K562 (cell line): ENCODE measurements at regions not wholly inside any gene's neighbourhood (a gene's known extent, or its start where the extent isn't known, plus 50 kb on each side); places are given as distances from the start of the nearest gene placed in this dataset.

Experiments used
- ARID1B ChIP-seq: fragments of 450-650 bp; IDR thresholded peaks from 2 replicates; pipeline ENCODE4 v1.6.1; 2016; ENCODE audit warnings: antibody characterized with exemption, mild to moderate bottlenecking, inconsistent platforms
- ATF1 ChIP-seq, 2 experiments: fragments of 450-650 bp in 1 of 2; IDR thresholded peaks; 2 replicates each; pipeline ENCODE4 v1.6.1; 2016; ENCODE audit warnings: missing compliant biosample characterization in 1 of 2, missing genetic modification characterization in 1 of 2
- BCL6 ChIP-seq: fragments of 250-450 bp; sonication (Bioruptor Pico); IDR thresholded peaks from 2 replicates; pipeline ENCODE4 v1.4.0; 2020
- CEBPB ChIP-seq: fragments of 450-650 bp; IDR thresholded peaks from 2 replicates; pipeline ENCODE4 v1.6.1; 2016; ENCODE audit warnings: missing genetic modification characterization, missing compliant biosample characterization
- CEBPG ChIP-seq, 3 experiments: fragments of 200-800 bp in 1 of 3; sonication (Bioruptor generic) in 1 of 3; sonication (generic) in 1 of 3; formaldehyde crosslinking in 1 of 3; IDR thresholded peaks in 2 of 3; conservative IDR thresholded peaks in 1 of 3; 2 replicates each; pipeline versions ENCODE4 v1.6.1 to v1.8.0; 2016 to 2022; ENCODE audit warnings: missing compliant biosample characterization in 2 of 3, missing genetic modification characterization in 2 of 3, mild to moderate bottlenecking in 1 of 3, missing genetic modification reagents in 1 of 3
- CREBBP ChIP-seq: IDR thresholded peaks from one replicate; pipeline ENCODE4 v1.6.1; 2012; ENCODE audit warnings: low read depth, mild to moderate bottlenecking, control low read depth, inconsistent platforms, low read length
- CTBP1 ChIP-seq: fragments of 450-650 bp; IDR thresholded peaks from 2 replicates; pipeline ENCODE4 v1.6.1; 2016; ENCODE audit warnings: borderline replicate concordance
- DIDO1 ChIP-seq: fragments of 450-650 bp; IDR thresholded peaks from 2 replicates; pipeline ENCODE4 v1.6.1; 2016; ENCODE audit warnings: low read depth, missing biosample characterization, missing genetic modification characterization
- DMBX1 ChIP-seq: fragments of 250-450 bp; sonication (Bioruptor Pico); IDR thresholded peaks from 2 replicates; pipeline ENCODE4 v1.8.0; 2022; ENCODE audit warnings: inconsistent platforms, mild to moderate bottlenecking, moderate library complexity, borderline replicate concordance
- ELF1 ChIP-seq: fragments of 200-800 bp; sonication (Bioruptor generic); IDR thresholded peaks from 2 replicates; pipeline ENCODE4 v1.6.1; 2016; ENCODE audit warnings: missing genetic modification characterization, missing compliant biosample characterization
- EZH2 ChIP-seq: IDR thresholded peaks from 2 replicates; pipeline ENCODE4 v1.6.1; 2012; ENCODE audit warnings: low read depth, mild to moderate bottlenecking, inconsistent platforms, low read length, borderline replicate concordance
- FOXM1 ChIP-seq, 2 experiments: fragments of 450-650 bp in 1 of 2; sonication (generic) in 1 of 2; formaldehyde crosslinking in 1 of 2; IDR thresholded peaks; 2 replicates each; pipeline versions ENCODE4 v1.6.1 to v1.9.0; 2017 to 2022; ENCODE audit warnings: low read depth in 2 of 2, mild to moderate bottlenecking in 2 of 2, missing genetic modification reagents in 1 of 2, moderate library complexity in 1 of 2
- HDAC1 ChIP-seq, 2 experiments: fragments of 450-650 bp; IDR thresholded peaks; 2 replicates each; pipeline ENCODE4 v1.6.1; 2016 to 2017; ENCODE audit warnings: inconsistent platforms in 1 of 2, mild to moderate bottlenecking in 1 of 2, moderate library complexity in 1 of 2
- HDGF ChIP-seq: fragments of 450-650 bp; IDR thresholded peaks from 2 replicates; pipeline ENCODE4 v1.6.1; 2016
- HEY1 ChIP-seq: fragments of 250-450 bp; sonication (Bioruptor Pico); IDR thresholded peaks from 2 replicates; pipeline ENCODE4 v1.5.0; 2020; ENCODE audit warnings: mild to moderate bottlenecking, moderate library complexity, borderline replicate concordance
- HNRNPK ChIP-seq: fragments of 200-400 bp; formaldehyde crosslinking; IDR thresholded peaks from one replicate; pipeline ENCODE4 v1.6.1; 2018; ENCODE audit warnings: mild to moderate bottlenecking, low read depth, low read length; ENCODE audit not compliant: poor library complexity, severe bottlenecking
- IRF2 ChIP-seq: sonication (generic); formaldehyde crosslinking; IDR thresholded peaks from 2 replicates; pipeline ENCODE4 v1.8.1; 2022; ENCODE audit warnings: mild to moderate bottlenecking, missing genetic modification reagents
- KLF16 ChIP-seq: IDR thresholded peaks from 2 replicates; pipeline ENCODE4 v1.6.1; 2016; ENCODE audit warnings: antibody characterized with exemption
- NCOR1 ChIP-seq: fragments of 450-650 bp; IDR thresholded peaks from 2 replicates; pipeline ENCODE4 v1.6.1; 2016; ENCODE audit warnings: mild to moderate bottlenecking, moderate library complexity
- PTTG1 ChIP-seq: fragments of 450-650 bp; IDR thresholded peaks from 2 replicates; pipeline ENCODE4 v1.6.1; 2016; ENCODE audit warnings: low read depth, mild to moderate bottlenecking, missing genetic modification characterization, missing compliant biosample characterization
- RFX7 ChIP-seq: fragments of 250-450 bp; sonication (Bioruptor Pico); IDR thresholded peaks from 2 replicates; pipeline ENCODE4 v1.5.1; 2021; ENCODE audit warnings: mild to moderate bottlenecking
- RNF2 ChIP-seq: sonication (generic); IDR thresholded peaks from 2 replicates; pipeline ENCODE4 v1.6.1; 2016
- SMAD4 ChIP-seq: fragments of 250-450 bp; sonication (Bioruptor Pico); conservative IDR thresholded peaks from 2 replicates; pipeline ENCODE4 v1.8.0; 2021; ENCODE audit warnings: inconsistent platforms, mild to moderate bottlenecking, moderate library complexity
- SMARCE1 ChIP-seq: fragments of 450-650 bp; IDR thresholded peaks from 2 replicates; pipeline ENCODE4 v1.7.1; 2016; ENCODE audit warnings: mild to moderate bottlenecking
- STAT5A ChIP-seq: IDR thresholded peaks from 2 replicates; pipeline ENCODE4 v1.6.1; 2012; ENCODE audit warnings: low read length, inconsistent platforms, borderline replicate concordance
- TAL1 ChIP-seq: fragments of 450-650 bp; IDR thresholded peaks from 2 replicates; pipeline ENCODE4 v1.6.1; 2016; ENCODE audit warnings: mild to moderate bottlenecking
- ZNF143 ChIP-seq: sonication (generic); formaldehyde crosslinking; IDR thresholded peaks from 2 replicates; pipeline ENCODE4 v1.9.0; 2022; ENCODE audit warnings: mild to moderate bottlenecking, missing genetic modification reagents
- ZNF217 ChIP-seq: sonication (generic); formaldehyde crosslinking; IDR thresholded peaks from 2 replicates; pipeline ENCODE4 v1.8.0; 2022; ENCODE audit warnings: mild to moderate bottlenecking, missing genetic modification reagents
- ZNF766 ChIP-seq: fragments of 200-800 bp; sonication (Bioruptor generic); conservative IDR thresholded peaks from 2 replicates; pipeline ENCODE4 v1.6.1; 2016; ENCODE audit warnings: missing genetic modification characterization, missing compliant biosample characterization
- TF ChIP-seq, protein P1 (sequence below): sonication (generic); formaldehyde crosslinking; IDR thresholded peaks from 2 replicates; pipeline ENCODE4 v1.8.0; 2022; ENCODE audit warnings: mild to moderate bottlenecking, missing genetic modification reagents
- TF ChIP-seq, protein P2 (sequence below): fragments of 450-650 bp; formaldehyde crosslinking; IDR thresholded peaks from 2 replicates; pipeline ENCODE4 v1.4.0; 2020; ENCODE audit warnings: mild to moderate bottlenecking, moderate library complexity

DNA sequence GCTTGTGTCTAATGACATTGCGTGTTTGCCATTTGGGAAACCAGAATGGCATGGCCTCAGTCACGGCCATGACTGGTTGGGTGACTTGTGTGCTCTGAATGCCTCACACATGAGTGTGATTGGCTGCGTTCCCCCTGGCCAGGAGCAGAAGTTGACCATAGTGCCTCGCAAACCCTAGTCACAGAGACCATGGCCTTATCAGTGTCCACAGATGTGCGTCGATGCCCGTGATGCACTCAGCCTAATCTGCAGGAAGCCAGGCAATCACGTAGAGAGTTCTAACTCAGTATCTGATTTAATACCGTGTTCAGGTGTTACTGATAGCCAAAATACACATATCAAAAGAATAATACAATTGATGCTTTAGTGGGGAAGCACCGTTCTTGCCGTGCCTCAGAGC, 64.0 kb downstream of the BOLA3 start (continued):
- TF ChIP-seq, protein P1, sequence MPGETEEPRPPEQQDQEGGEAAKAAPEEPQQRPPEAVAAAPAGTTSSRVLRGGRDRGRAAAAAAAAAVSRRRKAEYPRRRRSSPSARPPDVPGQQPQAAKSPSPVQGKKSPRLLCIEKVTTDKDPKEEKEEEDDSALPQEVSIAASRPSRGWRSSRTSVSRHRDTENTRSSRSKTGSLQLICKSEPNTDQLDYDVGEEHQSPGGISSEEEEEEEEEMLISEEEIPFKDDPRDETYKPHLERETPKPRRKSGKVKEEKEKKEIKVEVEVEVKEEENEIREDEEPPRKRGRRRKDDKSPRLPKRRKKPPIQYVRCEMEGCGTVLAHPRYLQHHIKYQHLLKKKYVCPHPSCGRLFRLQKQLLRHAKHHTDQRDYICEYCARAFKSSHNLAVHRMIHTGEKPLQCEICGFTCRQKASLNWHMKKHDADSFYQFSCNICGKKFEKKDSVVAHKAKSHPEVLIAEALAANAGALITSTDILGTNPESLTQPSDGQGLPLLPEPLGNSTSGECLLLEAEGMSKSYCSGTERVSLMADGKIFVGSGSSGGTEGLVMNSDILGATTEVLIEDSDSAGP (CRISPR knock-in tag): no peak
- TF ChIP-seq STAT5A: peak; percentile 86
- no peak for TF ChIP-seq CEBPG (CRISPR knock-in tag; IDR thresholded peaks at IDR 0.05)
- no peak for TF ChIP-seq CEBPG (tag; conservative IDR thresholded peaks at IDR 0.05 in 1 of 2, IDR thresholded peaks at IDR 0.05 in 1 of 2)
- no peak for TF ChIP-seq ZNF217 (CRISPR knock-in tag)
- no peak for TF ChIP-seq HNRNPK
- TF ChIP-seq HEY1: no peak
- no peak for TF ChIP-seq ATF1 (CRISPR knock-in tag; IDR thresholded peaks at IDR 0.05)
- TF ChIP-seq ATF1 (tag; IDR thresholded peaks at IDR 0.05): peak; percentile 79
- peak; percentile 93 for TF ChIP-seq TAL1
- TF ChIP-seq DMBX1 (CRISPR knock-in tag): no peak
- no peak for TF ChIP-seq RNF2
- TF ChIP-seq SMAD4: peak; percentile 46; the same call in 1 of the 2 replicates
- TF ChIP-seq DIDO1 (tag): no peak
- no peak for TF ChIP-seq CREBBP
- TF ChIP-seq HDGF: no peak
- peak; percentile 91 for TF ChIP-seq NCOR1
- no peak for TF ChIP-seq CEBPB (tag)
- TF ChIP-seq FOXM1 (IDR thresholded peaks at IDR 0.05; ENCODE audit: low read depth): peak; percentile 83
- TF ChIP-seq FOXM1 (CRISPR knock-in tag; IDR thresholded peaks at IDR 0.05; ENCODE audit: low read depth): no peak
- peak in 1 of 2 experiments; percentile 84; a peak in 2 of 4 replicates for TF ChIP-seq HDAC1 (IDR thresholded peaks at IDR 0.05)
- no peak for TF ChIP-seq RFX7 (CRISPR knock-in tag)
- TF ChIP-seq, protein P2, sequence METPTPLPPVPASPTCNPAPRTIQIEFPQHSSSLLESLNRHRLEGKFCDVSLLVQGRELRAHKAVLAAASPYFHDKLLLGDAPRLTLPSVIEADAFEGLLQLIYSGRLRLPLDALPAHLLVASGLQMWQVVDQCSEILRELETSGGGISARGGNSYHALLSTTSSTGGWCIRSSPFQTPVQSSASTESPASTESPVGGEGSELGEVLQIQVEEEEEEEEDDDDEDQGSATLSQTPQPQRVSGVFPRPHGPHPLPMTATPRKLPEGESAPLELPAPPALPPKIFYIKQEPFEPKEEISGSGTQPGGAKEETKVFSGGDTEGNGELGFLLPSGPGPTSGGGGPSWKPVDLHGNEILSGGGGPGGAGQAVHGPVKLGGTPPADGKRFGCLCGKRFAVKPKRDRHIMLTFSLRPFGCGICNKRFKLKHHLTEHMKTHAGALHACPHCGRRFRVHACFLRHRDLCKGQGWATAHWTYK: peak; percentile 55; the same call in 1 of the 2 replicates
- peak; percentile 95 for TF ChIP-seq CTBP1
- no peak for TF ChIP-seq IRF2 (CRISPR knock-in tag)
- no peak for TF ChIP-seq ELF1 (tag)
- TF ChIP-seq PTTG1 (tag): no peak
- TF ChIP-seq ZNF143 (CRISPR knock-in tag): no peak
- peak; percentile 90 for TF ChIP-seq ZNF766 (CRISPR knock-in tag)
- peak; percentile 96 for TF ChIP-seq ARID1B
- TF ChIP-seq KLF16: peak; percentile 89
- no peak for TF ChIP-seq BCL6 (CRISPR knock-in tag)
- TF ChIP-seq EZH2: no peak
- peak; percentile 84 for TF ChIP-seq SMARCE1
